Pons (tissue), 1 donor: ENCODE measurements at regions not wholly inside any gene's neighbourhood (a gene's known extent, or its start where the extent isn't known, plus 50 kb on each side); places are given as distances from the start of the nearest gene placed in this dataset.
A peak's percentile ranks its signal among the peaks of the same experiment; 100 is the strongest.
"Not testable (repeated sequence)": the region's sequence is repeated elsewhere in the genome, so short reads cannot be mapped to it uniquely, and the experiment has no call there.

Experiments used
- DNase-seq: peaks from one replicate; pipeline ENCODE4 v3.0.0-alpha.2; 2016; ENCODE audit warnings: low spot score

GRCh38 chr5:144659634-144660227, 489.1 kb downstream of the KCTD16 start:
- no peak for DNase-seq

GRCh38 chr5:144644317-144644716, 473.6 kb downstream of the KCTD16 start:
- DNase-seq, result no peak

- no peak for DNase-seq
Observed at GRCh38 chr5:144638787-144639186, 468.1 kb downstream of the KCTD16 start.

GRCh38 chr5:144634138-144634537, 463.5 kb downstream of the KCTD16 start:
- no peak for DNase-seq

- no peak for DNase-seq
Observed at GRCh38 chr5:144598451-144599068, 427.9 kb downstream of the KCTD16 start.

DNA sequence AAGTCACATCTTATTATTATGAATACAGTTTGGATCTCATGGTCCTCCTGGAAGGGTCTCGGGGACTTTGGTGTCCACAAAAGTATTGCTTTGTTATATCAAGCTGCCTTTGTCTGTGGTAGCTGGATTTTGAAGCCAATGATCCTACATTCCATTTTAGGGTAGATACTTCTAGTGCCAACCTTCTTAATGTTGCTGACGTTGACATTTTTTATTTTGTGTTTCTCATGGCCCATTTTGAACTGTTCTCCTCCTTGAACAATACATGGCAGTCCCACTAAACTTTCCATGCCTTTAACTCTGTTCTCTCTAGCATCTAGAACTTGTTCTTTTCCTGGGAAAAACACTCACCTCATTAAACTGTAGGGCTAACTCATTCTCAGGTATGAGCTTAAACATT, 425.8 kb downstream of the KCTD16 start:
- no peak for DNase-seq

DNA sequence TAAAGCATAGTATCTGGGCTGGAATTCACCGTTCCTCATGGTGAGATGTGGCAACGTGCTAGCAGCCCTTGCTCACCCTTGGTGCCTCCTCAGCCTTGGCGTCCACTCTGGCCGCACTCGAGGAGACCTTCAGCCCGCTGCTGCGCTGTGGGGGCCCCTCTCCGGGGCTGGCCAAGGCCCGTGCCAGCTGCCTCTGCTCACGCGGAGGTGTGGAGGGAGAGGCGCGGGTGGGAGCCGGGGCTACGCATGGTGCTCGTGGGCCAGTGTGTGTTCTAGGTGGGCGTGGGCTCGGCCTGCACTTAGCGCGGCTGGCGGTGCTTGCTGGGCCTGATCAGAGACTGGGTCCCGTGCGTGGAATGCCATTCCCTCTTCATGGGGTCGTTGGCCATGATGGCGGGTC, 424.2 kb downstream of the KCTD16 start:
- no peak for DNase-seq

DNA sequence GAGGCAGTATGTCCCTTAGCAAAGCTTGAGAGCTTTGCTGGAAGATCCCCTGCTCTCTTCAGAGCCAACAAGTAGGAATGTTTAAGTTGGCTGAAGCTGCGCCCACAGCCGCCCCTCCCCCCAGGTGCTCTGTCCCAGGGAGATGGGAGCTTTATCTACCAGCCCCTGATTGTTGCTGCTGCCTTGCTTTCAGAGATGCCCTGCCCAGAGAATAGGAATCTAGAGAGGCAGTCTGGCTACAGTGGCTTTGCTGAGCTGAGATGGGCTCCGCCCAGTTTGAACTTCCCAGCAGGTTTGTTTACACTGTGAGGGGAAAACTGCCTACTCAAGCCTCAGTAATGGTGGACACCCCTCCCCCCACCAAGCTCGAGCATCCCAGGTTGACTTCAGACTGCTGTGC, 423.6 kb downstream of the KCTD16 start:
- not testable (repeated sequence) for DNase-seq

DNA sequence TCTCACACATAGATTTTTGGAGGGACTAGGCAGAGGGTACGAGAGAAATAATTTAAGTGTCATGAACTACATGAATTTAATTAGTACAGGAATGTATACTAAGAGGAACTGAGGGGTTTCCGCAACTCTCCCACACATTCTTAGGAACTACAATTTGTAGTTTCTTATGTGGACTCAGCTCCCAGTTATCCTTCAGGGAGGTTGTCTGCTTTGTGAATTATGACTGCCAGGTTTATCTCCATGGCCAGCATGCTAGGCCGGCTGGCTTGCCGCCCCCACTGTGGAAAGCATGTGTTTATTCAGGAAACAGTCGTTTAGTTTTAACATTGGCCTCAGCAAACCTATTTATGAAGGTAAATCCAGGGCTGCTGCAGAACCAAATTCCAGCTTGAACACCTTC, 415.0 kb downstream of the KCTD16 start:
- DNase-seq, result no peak

GRCh38 chr5:144583541-144584449, 413.1 kb downstream of the KCTD16 start:
- no peak for DNase-seq

DNA sequence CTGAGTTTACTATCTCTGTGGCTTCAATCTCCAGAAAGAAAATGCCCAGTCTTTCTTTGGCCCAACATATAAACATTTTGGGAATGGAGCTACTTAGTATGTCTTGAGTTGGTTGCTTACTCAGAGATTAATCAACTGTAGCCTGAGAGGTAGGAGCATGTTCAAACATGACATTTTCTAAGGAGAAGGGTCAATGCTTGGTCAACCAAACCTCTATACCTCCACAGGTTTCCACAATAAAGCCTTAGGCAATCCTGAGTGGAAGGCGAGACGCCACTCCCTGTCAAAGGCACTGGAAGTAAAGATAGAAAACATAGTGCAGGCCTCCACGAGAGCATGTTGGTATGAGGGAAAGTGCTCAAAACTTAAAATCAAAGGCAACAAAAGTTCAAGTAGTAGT, 411.4 kb downstream of the KCTD16 start:
- DNase-seq, result no peak

DNA sequence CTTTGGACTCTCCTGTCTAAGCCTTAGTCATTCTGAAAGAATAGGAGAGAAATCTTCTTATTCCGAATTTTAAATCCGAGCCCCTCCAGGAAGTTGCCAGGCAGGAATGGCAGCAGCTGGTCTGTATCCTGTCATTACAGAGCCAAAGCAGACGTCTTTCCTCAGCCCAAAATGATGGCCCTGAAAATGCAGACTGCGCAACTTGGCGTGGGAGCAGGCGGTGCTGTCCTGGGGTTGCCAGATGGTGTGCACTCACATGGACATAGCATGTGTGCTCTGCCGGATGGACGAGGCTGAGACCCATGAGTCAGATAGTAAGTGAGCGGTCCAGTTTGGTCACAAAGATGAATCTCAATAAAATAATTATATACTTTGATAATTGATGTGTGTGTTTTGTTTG, 410.4 kb downstream of the KCTD16 start:
- no peak for DNase-seq

- DNase-seq, result no peak
Observed at GRCh38 chr5:144577676-144578075, 407.0 kb downstream of the KCTD16 start.

DNA sequence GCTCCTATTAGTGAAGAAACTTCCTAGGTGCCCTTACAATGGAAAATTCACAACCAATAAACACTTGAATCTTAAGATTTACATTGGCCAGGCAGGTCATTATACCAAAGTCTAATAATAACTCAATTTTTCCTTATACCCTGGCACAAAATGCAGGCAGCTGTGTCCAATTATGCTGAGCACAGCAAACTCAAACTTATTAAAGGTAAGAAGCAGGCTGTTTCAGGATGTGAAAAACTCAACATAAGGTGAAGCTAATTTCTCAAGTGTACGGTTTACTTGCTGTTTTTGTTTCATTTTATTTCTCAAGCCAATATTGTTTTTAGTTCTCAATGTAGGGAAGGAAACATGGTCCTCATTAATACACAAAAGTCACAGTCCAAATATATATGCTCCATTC, 405.1 kb downstream of the KCTD16 start:
- DNase-seq, result no peak

DNA sequence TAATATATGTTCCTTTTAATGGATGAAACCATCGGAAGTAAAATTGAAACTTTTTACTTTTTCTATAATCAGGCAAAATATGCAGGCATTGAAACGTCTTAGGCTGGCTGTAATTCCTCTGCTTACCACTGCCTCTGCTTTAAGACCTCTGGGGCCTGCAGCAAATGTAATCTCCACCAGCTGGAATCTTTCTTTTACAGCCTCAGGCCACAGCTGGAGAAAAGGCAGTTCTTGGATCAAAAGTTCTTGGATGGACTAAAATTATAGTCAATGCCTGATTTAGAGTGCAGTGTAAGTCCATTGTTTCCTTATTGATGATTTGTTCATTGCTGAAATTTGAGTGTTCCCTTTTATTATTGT, 396.7 kb downstream of the KCTD16 start:
- DNase-seq, result no peak

GRCh38 chr5:144566747-144567420, 396.2 kb downstream of the KCTD16 start:
- no peak for DNase-seq

DNA sequence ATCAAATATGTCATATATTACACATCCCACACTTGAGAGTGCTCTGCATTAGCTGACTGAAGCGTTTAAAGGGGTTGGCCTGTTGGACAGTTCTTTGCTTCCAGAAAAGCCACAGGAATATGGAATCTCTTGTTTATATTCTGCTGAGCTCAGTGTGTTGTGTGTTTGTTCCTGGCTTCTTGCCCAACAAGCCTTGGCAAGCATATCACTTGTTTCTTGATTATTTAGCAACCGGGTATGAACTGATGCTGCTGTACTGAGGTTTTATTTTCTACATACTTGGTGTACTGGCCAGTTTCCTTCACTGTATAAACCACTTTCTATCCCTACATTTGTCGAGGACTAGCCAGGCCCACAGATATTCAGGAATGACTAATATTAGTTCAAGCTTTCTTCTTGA, 378.9 kb downstream of the KCTD16 start:
- peak; percentile 31 for DNase-seq

GRCh38 chr5:144548936-144549335, 378.3 kb downstream of the KCTD16 start:
- no peak for DNase-seq

DNA sequence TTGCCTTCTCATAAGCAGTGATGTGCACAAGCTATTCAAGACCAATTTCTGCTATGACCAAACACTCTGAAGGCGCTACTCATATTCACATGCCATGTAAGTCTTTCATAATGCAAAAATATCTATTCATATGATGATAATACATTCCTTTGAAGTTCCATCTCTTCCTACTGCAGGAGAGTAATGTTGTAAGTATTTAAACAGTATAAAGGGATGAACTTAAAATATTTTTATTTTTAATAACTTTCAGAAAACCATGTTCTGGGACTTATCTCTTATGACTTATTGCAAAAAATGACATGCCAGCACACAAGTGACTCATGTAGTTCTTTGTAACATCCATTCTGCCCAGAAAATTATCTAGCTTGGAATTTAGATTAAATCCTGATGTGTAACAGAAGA, 376.4 kb downstream of the KCTD16 start:
- no peak for DNase-seq

- DNase-seq, result no peak
Observed at GRCh38 chr5:144538845-144539244, 368.2 kb downstream of the KCTD16 start.
